ENCODE measurements at regions not wholly inside any gene's neighbourhood (a gene's known extent, or its start where the extent isn't known, plus 50 kb on each side); places are given as distances from the start of the nearest gene placed in this dataset.

DNA sequence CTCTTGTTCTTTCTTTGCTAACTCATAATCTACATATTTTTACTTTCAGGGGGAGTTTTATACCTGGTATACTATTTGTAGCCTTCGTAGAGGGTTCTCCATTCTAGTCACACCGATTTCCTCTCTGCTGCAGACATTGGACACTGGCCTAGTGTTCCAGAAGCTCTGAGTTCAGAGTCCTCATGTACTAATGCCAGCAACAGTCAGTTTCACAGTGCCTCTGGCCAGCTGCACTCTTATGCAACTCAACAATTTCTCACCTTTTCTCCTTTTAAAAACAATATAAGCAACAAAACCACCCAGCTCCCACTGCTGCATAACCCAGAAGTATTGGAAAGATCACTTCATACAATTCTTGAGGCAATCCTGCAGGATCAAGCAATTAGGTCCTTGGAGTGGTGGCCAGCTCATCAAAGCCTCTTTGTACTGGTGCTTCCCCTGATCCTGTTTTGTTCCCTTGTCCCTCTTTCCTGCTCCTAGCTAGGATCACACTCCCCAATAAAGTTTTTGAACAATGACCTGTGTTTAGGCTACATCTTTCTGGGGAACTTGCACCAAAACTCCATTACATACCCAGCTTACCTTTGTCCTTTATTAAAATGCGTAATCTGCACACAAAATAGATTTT lies 98.1 kb upstream of the TUT7 start:
- TF ChIP-seq, protein P1, sequence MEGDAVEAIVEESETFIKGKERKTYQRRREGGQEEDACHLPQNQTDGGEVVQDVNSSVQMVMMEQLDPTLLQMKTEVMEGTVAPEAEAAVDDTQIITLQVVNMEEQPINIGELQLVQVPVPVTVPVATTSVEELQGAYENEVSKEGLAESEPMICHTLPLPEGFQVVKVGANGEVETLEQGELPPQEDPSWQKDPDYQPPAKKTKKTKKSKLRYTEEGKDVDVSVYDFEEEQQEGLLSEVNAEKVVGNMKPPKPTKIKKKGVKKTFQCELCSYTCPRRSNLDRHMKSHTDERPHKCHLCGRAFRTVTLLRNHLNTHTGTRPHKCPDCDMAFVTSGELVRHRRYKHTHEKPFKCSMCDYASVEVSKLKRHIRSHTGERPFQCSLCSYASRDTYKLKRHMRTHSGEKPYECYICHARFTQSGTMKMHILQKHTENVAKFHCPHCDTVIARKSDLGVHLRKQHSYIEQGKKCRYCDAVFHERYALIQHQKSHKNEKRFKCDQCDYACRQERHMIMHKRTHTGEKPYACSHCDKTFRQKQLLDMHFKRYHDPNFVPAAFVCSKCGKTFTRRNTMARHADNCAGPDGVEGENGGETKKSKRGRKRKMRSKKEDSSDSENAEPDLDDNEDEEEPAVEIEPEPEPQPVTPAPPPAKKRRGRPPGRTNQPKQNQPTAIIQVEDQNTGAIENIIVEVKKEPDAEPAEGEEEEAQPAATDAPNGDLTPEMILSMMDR (IDR thresholded peaks at IDR 0.05; ENCODE audit: low read depth, low read length, poor library complexity, severe bottlenecking): no peak
- TF ChIP-seq EZH2phosphoT487 (IDR thresholded peaks at IDR 0.05; ENCODE audit: borderline replicate concordance, low read length): no peak

Measured in DOHH2 (cell line).